HG02610 (cell line): ENCODE measurements at regions not wholly inside any gene's neighbourhood (a gene's known extent, or its start where the extent isn't known, plus 50 kb on each side); places are given as distances from the start of the nearest gene placed in this dataset.
"Not testable (repeated sequence)": the region's sequence is repeated elsewhere in the genome, so short reads cannot be mapped to it uniquely, and the experiment has no call there.

Experiments used
- ATAC-seq: cut with Tn5 transposase; IDR thresholded peaks from one replicate; pipeline ENCODE4 v1.9.1; 2021; ENCODE audit warnings: mild to moderate bottlenecking, moderate library complexity; ENCODE audit not compliant: unreplicated experiment

- ATAC-seq, result no peak
These were observed 124.4 kb upstream of the JARID2 start for GRCh38 chr6:15121443-15121842.

DNA sequence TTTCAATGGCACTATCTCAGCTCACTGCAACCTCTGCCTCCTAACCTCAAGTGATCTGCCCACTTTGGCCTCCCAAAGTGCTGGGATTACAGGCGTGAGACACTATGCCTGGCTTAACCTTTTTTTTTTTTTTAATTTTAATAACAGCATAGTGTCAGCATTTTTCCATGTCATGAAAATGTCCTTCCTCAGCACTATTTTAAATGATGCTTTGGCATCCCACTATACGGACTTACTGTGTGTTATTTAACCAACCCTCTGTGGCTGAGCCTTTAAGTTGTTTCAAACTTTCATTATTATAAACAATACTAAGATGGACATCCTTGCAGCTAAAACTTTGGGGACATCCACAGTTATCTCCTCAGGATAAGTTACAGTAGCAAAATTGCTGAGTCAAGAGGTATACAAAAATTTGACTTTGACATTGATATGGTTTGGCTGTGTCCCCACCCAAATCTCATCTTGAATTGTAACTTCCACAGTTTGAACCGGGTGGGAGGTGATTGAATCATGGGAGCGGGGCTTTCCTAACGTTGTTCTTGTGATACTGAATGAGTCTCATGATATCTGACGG, 123.8 kb upstream of the JARID2 start:
- no peak for ATAC-seq

DNA sequence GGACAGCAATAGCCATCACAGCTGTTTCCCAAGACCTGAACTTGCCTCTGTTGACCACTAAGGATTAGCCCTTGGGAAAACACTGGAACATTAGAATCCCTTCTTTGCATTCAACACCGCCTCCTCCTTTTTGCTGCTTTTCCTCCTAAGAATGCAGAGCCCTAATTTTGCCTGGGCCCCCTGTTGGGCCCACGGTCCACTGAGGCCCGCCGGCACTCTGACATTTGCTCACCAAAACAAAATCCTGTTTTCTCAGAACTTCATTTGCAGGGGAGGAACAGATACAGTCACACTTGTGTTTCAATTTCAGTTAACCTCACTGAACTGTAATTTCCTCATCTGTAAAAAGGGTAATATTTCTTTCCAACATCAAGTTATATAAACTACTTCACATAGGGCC, 116.0 kb upstream of the JARID2 start:
- ATAC-seq, result no peak

DNA sequence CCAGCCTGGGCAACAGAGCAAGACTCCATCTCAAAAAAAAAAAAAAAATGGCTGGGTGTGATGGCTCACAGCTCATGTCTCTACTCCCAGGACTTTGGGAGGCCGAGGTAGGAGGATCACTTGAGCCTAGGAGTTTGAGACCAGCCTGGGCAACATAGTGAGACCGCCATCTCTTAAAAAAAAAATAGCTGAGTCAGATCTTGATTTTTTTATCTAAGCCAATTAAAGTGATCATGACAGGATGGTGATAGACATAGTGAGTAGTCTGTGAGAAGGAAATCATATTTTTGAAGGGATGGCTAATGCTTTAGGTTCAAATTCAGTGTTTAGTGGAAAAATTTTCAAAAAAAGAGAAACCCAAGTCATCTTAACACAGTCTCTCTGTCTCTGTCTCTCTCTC, 114.6 kb upstream of the JARID2 start:
- ATAC-seq, result no peak

- no peak for ATAC-seq
These were observed 114.2 kb upstream of the JARID2 start for GRCh38 chr6:15131651-15132061.

DNA sequence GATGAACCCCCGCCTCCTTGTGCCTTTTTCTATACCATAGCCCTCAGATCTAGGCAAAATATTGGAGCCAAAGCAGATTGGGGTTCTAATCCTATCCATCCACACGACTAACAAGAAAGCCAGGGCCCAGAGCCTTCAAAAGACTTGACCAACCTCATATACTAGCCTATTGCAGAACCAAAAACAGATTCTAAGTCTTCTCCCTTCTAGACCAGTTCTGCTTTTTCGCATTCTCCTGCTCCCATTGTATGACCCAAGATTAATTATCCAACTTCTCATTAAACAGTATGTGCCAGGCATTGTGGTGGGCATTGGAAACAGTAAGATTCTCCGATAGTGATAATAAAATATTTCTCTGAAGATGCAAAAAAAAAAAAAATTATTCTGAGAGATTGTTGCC, 113.7 kb upstream of the JARID2 start:
- ATAC-seq, result no peak

- ATAC-seq, result no peak
These were observed 112.8 kb upstream of the JARID2 start for GRCh38 chr6:15132854-15133670.

DNA sequence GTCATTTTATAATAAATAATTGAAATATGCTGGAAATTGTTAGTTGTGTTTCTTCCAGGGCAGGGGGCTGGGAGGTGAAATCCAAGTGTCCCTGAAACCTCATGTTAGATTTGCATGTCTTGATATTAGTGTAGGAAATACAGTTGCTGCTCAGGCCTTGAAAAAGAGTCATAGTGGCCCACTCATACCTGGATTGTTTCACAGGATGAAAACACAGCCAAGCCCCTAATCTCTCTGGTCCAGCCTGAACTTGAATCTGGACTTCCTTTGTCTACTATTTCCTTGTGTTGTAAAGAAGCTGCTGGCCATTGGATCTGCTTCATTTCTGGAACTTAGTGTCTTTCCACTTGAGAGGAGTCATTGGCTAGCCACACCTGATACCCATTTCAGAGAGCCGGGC, 108.8 kb upstream of the JARID2 start:
- peak; percentile 48 for ATAC-seq

- ATAC-seq, result no peak
These were observed 102.8 kb upstream of the JARID2 start for GRCh38 chr6:15143086-15143485.

GRCh38 chr6:15143540-15143939, 102.3 kb upstream of the JARID2 start:
- no peak for ATAC-seq

GRCh38 chr6:15145821-15146220, 100.0 kb upstream of the JARID2 start:
- no peak for ATAC-seq

GRCh38 chr6:15147827-15148226, 98.0 kb upstream of the JARID2 start:
- ATAC-seq, result no peak

GRCh38 chr6:15148356-15148946, 97.4 kb upstream of the JARID2 start:
- ATAC-seq, result peak; percentile 40

DNA sequence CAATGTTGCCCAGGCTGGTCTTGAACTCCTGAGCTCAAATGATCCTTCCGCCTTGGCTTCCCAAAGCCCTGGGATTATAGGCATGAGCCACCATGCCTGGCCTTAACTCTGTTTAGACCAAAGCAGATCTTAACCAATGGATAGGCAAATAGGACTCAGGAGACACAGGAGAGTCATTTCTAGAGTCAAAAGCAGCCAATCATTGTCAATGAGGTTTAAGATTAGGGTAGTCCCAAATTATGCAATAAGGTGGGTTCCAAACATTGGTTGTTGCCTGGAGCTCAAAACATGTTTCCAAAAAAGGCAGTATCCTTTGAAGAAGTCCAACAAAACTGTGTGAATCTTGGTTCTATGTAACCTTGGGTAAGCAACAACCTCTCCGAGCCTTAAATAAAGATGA, 95.7 kb upstream of the JARID2 start:
- no peak for ATAC-seq

- no peak for ATAC-seq
These were observed 93.2 kb upstream of the JARID2 start for GRCh38 chr6:15152700-15153099.

- no peak for ATAC-seq
These were observed 92.7 kb upstream of the JARID2 start for GRCh38 chr6:15153191-15153590.

- ATAC-seq, result no peak
These were observed 88.4 kb upstream of the JARID2 start for GRCh38 chr6:15157479-15157878.

- no peak for ATAC-seq
These were observed 86.8 kb upstream of the JARID2 start for GRCh38 chr6:15158821-15159619.

GRCh38 chr6:15160812-15161211, 85.1 kb upstream of the JARID2 start:
- no peak for ATAC-seq

GRCh38 chr6:15164855-15165254, 81.0 kb upstream of the JARID2 start:
- not testable (repeated sequence) for ATAC-seq

- ATAC-seq, result no peak
These were observed 79.7 kb upstream of the JARID2 start for GRCh38 chr6:15166121-15166520.
